Left ventricle myocardium inferior (tissue), 1 donor: ENCODE measurements at regions not wholly inside any gene's neighbourhood (a gene's known extent, or its start where the extent isn't known, plus 50 kb on each side); places are given as distances from the start of the nearest gene placed in this dataset.

Source experiments
- DNase-seq: peaks from one replicate; pipeline ENCODE4 v3.0.0-alpha.2; 2020
- H3K27ac ChIP-seq: fragments of 200-600 bp; replicated peaks from 2 replicates; pipeline ENCODE4 v1.8.0; 2021
- H3K27me3 ChIP-seq: fragments of 200-600 bp; 2 replicates; pipeline ENCODE4 v1.8.0; 2021; ENCODE audit warnings: low read depth
- H3K36me3 ChIP-seq: fragments of 200-600 bp; 2 replicates; pipeline ENCODE4 v1.8.0; 2021
- H3K4me1 ChIP-seq: fragments of 200-600 bp; 2 replicates; pipeline ENCODE4 v1.8.0; 2021
- H3K4me3 ChIP-seq: fragments of 200-600 bp; 2 replicates; pipeline ENCODE4 v1.8.0; 2021; ENCODE audit warnings: mild to moderate bottlenecking, moderate library complexity
- H3K9me3 ChIP-seq: fragments of 200-600 bp; replicated peaks from 2 replicates; pipeline ENCODE4 v1.8.0; 2021
- intact Hi-C: fragments of 100-400 bp; cut with micrococcal nuclease; formaldehyde crosslinking; loops from one replicate; pipeline ENCODE4 v1.11.0; 2022
- TF ChIP-seq, protein P1 (sequence below): fragments of 200-600 bp; IDR thresholded peaks from 2 replicates; pipeline ENCODE4 v1.8.0; 2021; ENCODE audit warnings: antibody characterized with exemption, mild to moderate bottlenecking, borderline replicate concordance
- donor health status: DM: no; HTN: yes; CAD: no; lungs with severe emphysema.

DNA sequence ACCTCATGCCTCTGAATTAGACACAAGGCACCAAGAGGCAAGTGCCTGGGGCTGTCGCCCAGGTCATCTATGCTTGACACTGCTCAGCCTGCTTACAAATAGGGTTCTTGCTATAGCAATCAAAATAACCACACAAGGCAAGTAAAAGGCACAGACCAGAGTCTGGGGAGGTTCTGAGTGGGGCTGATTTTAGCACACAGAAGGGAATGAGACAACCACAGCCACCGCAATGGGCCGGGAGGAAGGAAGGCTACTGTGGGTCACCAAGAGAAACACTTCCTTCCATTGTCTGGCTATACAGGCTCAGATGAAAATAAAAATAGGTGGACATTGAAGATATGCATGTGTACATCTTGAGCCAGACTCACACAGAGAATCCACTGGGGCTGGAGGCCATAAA, 159.1 kb downstream of the DLEU7 start:
- intact Hi-C loops, result no loop called here
- Histone ChIP-seq H3K9me3 (no peaks in the 10 kb centered on the region), H3K27ac (peak overlapping the region; percentile 91), H3K4me3 (no peak overlapping the region), H3K36me3 (no peaks in the 10 kb centered on the region), H3K4me1 (peaks cover 35% of the 10 kb centered on the region), H3K27me3 (no peaks in the 10 kb centered on the region)
- peak; percentile 29 for DNase-seq
- TF ChIP-seq, protein P1, sequence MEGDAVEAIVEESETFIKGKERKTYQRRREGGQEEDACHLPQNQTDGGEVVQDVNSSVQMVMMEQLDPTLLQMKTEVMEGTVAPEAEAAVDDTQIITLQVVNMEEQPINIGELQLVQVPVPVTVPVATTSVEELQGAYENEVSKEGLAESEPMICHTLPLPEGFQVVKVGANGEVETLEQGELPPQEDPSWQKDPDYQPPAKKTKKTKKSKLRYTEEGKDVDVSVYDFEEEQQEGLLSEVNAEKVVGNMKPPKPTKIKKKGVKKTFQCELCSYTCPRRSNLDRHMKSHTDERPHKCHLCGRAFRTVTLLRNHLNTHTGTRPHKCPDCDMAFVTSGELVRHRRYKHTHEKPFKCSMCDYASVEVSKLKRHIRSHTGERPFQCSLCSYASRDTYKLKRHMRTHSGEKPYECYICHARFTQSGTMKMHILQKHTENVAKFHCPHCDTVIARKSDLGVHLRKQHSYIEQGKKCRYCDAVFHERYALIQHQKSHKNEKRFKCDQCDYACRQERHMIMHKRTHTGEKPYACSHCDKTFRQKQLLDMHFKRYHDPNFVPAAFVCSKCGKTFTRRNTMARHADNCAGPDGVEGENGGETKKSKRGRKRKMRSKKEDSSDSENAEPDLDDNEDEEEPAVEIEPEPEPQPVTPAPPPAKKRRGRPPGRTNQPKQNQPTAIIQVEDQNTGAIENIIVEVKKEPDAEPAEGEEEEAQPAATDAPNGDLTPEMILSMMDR, result no peak

GRCh38 chr13:50685491-50685890, 158.0 kb downstream of the DLEU7 start:
- Histone ChIP-seq H3K4me1 (peaks cover 35% of the 10 kb centered on the region), H3K27ac (peak overlapping the region; percentile 91), H3K36me3 (no peaks in the 10 kb centered on the region), H3K27me3 (no peaks in the 10 kb centered on the region), H3K4me3 (peak overlapping the region; percentile 21), H3K9me3 (no peaks in the 10 kb centered on the region)
- intact Hi-C loops, result no loop called here
- TF ChIP-seq, protein P1, result no peak
- DNase-seq, result peak; percentile 87

DNA sequence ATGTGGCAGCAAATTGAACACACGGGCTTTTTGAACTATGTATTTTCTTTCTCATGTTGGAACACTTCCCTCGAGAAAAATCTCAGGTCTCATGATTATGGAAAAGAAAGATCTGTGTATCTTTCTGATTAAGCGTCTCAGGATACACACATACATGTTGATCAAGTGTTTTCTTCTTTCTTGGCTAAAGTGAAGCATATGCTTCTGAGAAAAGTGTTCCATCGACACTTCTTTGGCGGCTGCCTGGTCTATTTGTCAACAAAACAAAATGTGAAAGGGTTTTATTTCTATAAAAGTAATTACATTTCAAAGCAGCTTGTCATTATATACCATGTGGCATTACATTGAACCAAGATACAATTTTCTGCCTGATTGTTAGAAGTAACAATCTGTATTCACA, 157.5 kb downstream of the DLEU7 start:
- no peaks in the 10 kb centered on the region for H3K36me3 ChIP-seq
- H3K27ac ChIP-seq, result peak overlapping the region; percentile 91
- no peaks in the 10 kb centered on the region for H3K27me3 ChIP-seq
- H3K4me1 ChIP-seq, result peaks cover 39% of the 10 kb centered on the region
- H3K4me3 ChIP-seq, result peak overlapping the region; percentile 21
- no peak for DNase-seq
- H3K9me3 ChIP-seq, result no peaks in the 10 kb centered on the region
- TF ChIP-seq, protein P1, result no peak
- intact Hi-C loops, result no loop called here

DNA sequence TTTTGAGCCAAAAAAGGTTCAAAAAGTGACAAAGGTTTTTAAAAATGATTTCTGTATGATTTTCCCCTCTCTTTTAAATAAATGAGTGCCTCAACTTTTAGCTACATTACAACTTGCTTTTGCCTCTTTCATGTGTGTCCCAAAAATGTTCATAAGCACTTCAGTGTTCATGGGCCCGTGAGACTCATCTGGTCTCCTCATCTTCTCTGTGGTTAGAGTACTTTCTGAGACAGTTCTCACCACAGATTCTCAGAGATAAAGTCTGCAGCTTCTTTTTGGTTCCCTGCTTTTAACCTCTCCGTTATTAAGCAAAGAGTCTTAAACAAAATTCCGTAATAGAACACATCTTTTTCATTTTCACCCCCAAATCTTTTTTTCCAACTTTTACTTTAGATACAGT, 156.9 kb downstream of the DLEU7 start:
- no peak overlapping the region for H3K4me3 ChIP-seq
- no peaks in the 10 kb centered on the region for H3K27me3 ChIP-seq
- intact Hi-C loops, result no loop called here
- no peaks in the 10 kb centered on the region for H3K36me3 ChIP-seq
- peaks cover 45% of the 10 kb centered on the region for H3K4me1 ChIP-seq
- H3K9me3 ChIP-seq, result no peaks in the 10 kb centered on the region
- TF ChIP-seq, protein P1, result no peak
- peak overlapping the region; percentile 91 for H3K27ac ChIP-seq
- no peak for DNase-seq

DNA sequence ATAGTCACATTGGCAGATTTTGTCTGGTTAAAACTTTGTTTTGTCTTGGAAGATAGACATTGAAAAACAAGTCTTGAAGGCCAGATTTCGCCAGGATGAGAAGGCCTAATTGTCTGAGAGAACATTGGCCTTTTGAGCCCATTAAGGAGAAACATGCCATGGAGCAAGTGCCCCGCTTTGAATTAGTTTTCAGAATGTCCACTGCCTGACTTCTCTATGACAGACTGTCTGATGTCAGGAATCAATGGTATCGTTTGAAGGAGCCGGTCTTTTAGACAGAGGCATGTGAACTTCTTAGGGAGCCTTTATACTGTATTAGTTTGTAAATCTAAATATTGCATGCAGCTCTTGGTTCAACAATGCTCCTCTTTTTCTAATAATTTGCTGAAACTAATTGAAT, 155.9 kb downstream of the DLEU7 start:
- Histone ChIP-seq H3K9me3 (no peaks in the 10 kb centered on the region), H3K27ac (peak overlapping the region; percentile 91), H3K36me3 (no peaks in the 10 kb centered on the region), H3K4me1 (peaks cover 55% of the 10 kb centered on the region), H3K27me3 (no peaks in the 10 kb centered on the region), H3K4me3 (no peak overlapping the region)
- intact Hi-C loops, result no loop called here
- TF ChIP-seq, protein P1, result no peak
- no peak for DNase-seq

GRCh38 chr13:50690006-50690405, 153.5 kb downstream of the DLEU7 start:
- Histone ChIP-seq H3K27ac (no peak overlapping the region), H3K36me3 (no peaks in the 10 kb centered on the region), H3K27me3 (no peaks in the 10 kb centered on the region), H3K4me3 (no peak overlapping the region), H3K4me1 (peaks cover 59% of the 10 kb centered on the region), H3K9me3 (no peaks in the 10 kb centered on the region)
- TF ChIP-seq, protein P1, result no peak
- DNase-seq, result no peak
- intact Hi-C loops, result no loop called here
